CD14-positive monocyte (primary cell): ENCODE measurements at regions not wholly inside any gene's neighbourhood (a gene's known extent, or its start where the extent isn't known, plus 50 kb on each side); places are given as distances from the start of the nearest gene placed in this dataset.

ENCODE experiments used
- DNase-seq, 3 donors: peaks; one replicate each; pipeline ENCODE4 v3.0.0-alpha.2; 2011 to 2022
- H2AFZ ChIP-seq: 2 replicates; pipeline ENCODE4 v1.6.0; 2012; ENCODE audit warnings: mild to moderate bottlenecking, low read depth, low read length, inconsistent platforms; ENCODE audit not compliant: insufficient read depth, poor library complexity, severe bottlenecking
- H3K27ac ChIP-seq, 2 donors: 1 replicate in 1 of 2; 2 replicates in 1 of 2; pipeline ENCODE4 v1.5.1; 2012 to 2013; ENCODE audit warnings: low read length in 2 of 2, control low read depth in 1 of 2, inconsistent platforms in 1 of 2, low read depth in 1 of 2, mild to moderate bottlenecking in 1 of 2
- H3K27me3 ChIP-seq, 2 donors: one replicate each; pipeline versions ENCODE4 v1.6.0 to v1.6.1; 2011 to 2013; ENCODE audit warnings: low read length in 2 of 2; ENCODE audit not compliant: control insufficient read depth in 2 of 2, insufficient read depth in 2 of 2
- H3K36me3 ChIP-seq, 2 donors: replicated peaks in 1 of 2; 1 replicate in 1 of 2; 2 replicates in 1 of 2; pipeline versions ENCODE4 v1.5.1 to v1.6.1; 2012 to 2013; ENCODE audit warnings: low read length in 2 of 2, control low read depth in 1 of 2, inconsistent platforms in 1 of 2, mild to moderate bottlenecking in 1 of 2; ENCODE audit not compliant: insufficient read depth in 2 of 2, control insufficient read depth in 1 of 2
- H3K4me1 ChIP-seq, 2 donors: 1 replicate in 1 of 2; 2 replicates in 1 of 2; pipeline versions ENCODE4 v1.5.1 to v1.6.1; 2012 to 2013; ENCODE audit warnings: low read length in 2 of 2, control low read depth in 1 of 2, inconsistent platforms in 1 of 2, mild to moderate bottlenecking in 1 of 2, moderate library complexity in 1 of 2; ENCODE audit not compliant: insufficient read depth in 2 of 2, control insufficient read depth in 1 of 2
- H3K4me2 ChIP-seq: replicated peaks from 2 replicates; pipeline ENCODE3; 2012; ENCODE audit warnings: low read length, moderate library complexity, mild to moderate bottlenecking; ENCODE audit not compliant: poor library complexity, severe bottlenecking; ENCODE audit errors: extremely low read depth
- H3K4me3 ChIP-seq, 3 experiments: fragments of 200-600 bp in 1 of 3; sonication (generic) in 1 of 3; replicated peaks in 1 of 3; 1 replicate in 2 of 3; 2 replicates in 1 of 3; pipeline ENCODE4 v1.5.1; 2011 to 2013; ENCODE audit warnings: low read length in 3 of 3, mild to moderate bottlenecking in 3 of 3, control low read depth in 2 of 3, low read depth in 2 of 3, inconsistent platforms in 1 of 3, moderate library complexity in 1 of 3
- H3K79me2 ChIP-seq: 2 replicates; pipeline ENCODE4 v1.6.0; 2012; ENCODE audit warnings: mild to moderate bottlenecking, control low read depth, inconsistent platforms, low read length, moderate library complexity; ENCODE audit not compliant: insufficient read depth
- H3K9ac ChIP-seq: 2 replicates; pipeline ENCODE4 v1.6.0; 2017; ENCODE audit warnings: low read length, mild to moderate bottlenecking; ENCODE audit not compliant: insufficient read depth, poor library complexity, severe bottlenecking
- H3K9me3 ChIP-seq, 2 donors: replicated peaks in 1 of 2; 1 replicate in 1 of 2; 2 replicates in 1 of 2; pipeline versions ENCODE4 v1.5.1 to v1.6.1; 2012 to 2013; ENCODE audit warnings: low read length in 2 of 2, control low read depth in 1 of 2; ENCODE audit not compliant: control insufficient read depth in 1 of 2, insufficient read depth in 1 of 2
- H4K20me1 ChIP-seq: 2 replicates; pipeline ENCODE4 v1.6.0; 2012; ENCODE audit warnings: mild to moderate bottlenecking, low read length, control low read depth, moderate library complexity; ENCODE audit not compliant: insufficient read depth
- H3K27ac Mint-ChIP-seq, 7 donors: one replicate each; pipeline ENCODE4 v1.8.0; 2020; ENCODE audit warnings: mild to moderate bottlenecking in 7 of 7, mixed read lengths in 7 of 7, moderate library complexity in 6 of 7, inconsistent platforms in 2 of 7
- H3K27me3 Mint-ChIP-seq, 3 donors: one replicate each; pipeline ENCODE4 v1.8.0; 2021 to 2022; ENCODE audit warnings: low read depth in 3 of 3, mild to moderate bottlenecking in 3 of 3, mixed read lengths in 3 of 3, moderate library complexity in 3 of 3, inconsistent platforms in 1 of 3
- H3K36me3 Mint-ChIP-seq, 2 donors: one replicate each; pipeline ENCODE4 v1.8.0; 2020; ENCODE audit warnings: mixed read lengths in 2 of 2, inconsistent platforms in 1 of 2, mild to moderate bottlenecking in 1 of 2
- H3K4me1 Mint-ChIP-seq: one replicate; pipeline ENCODE4 v1.8.0; 2020; ENCODE audit warnings: mild to moderate bottlenecking, mixed read lengths
- H3K4me3 Mint-ChIP-seq, 2 donors: one replicate each; pipeline ENCODE4 v1.8.0; 2020; ENCODE audit warnings: mild to moderate bottlenecking in 2 of 2, mixed read lengths in 2 of 2, moderate library complexity in 1 of 2
- H3K9me3 Mint-ChIP-seq, 7 donors: one replicate each; pipeline ENCODE4 v1.8.0; 2020 to 2022; ENCODE audit warnings: mixed read lengths in 7 of 7, mild to moderate bottlenecking in 6 of 7, moderate library complexity in 6 of 7, inconsistent platforms in 2 of 7
- CTCF ChIP-seq: fragments of 200-600 bp; IDR thresholded peaks from one replicate; pipeline ENCODE4 v1.8.0; 2022; ENCODE audit warnings: antibody characterized with exemption, mild to moderate bottlenecking
- WGBS: methylation state at CpG from one replicate; pipeline ENCODE4 v1.1.5; 2013; ENCODE audit warnings: missing lambda C conversion rate; ENCODE audit not compliant: insufficient coverage; 5-methylcytosine and 5-hydroxymethylcytosine counted together
- intact Hi-C, 2 donors: fragments of 100-400 bp; cut with micrococcal nuclease; formaldehyde crosslinking; loops; one replicate each; pipeline versions ENCODE4 v1.15.0 to v1.15.1; 2023

GRCh38 chr13:63909726-63910375, 2494.2 kb upstream of the PCDH20 start:
- no peaks in the 10 kb centered on the region for H3K4me1 Mint-ChIP-seq
- intact Hi-C loops = no loop called here
- Histone ChIP-seq H3K36me3 (no peaks in the 10 kb centered on the region), H3K79me2 (no peaks in the 10 kb centered on the region), H3K9me3 (peaks cover 0 to 7% of the 10 kb centered on the region in 2 donors), H3K4me2 (no peak overlapping the region), H2AFZ (no peak overlapping the region), H3K27ac (no peak overlapping the region), H4K20me1 (no peaks in the 10 kb centered on the region), H3K9ac (no peak overlapping the region), H3K27me3 (no peaks in the 10 kb centered on the region), H3K4me1 (no peaks in the 10 kb centered on the region), H3K4me3 (no peak overlapping the region)
- TF ChIP-seq CTCF = no peak
- WGBS = no CpG with 5 or more reads among the region's 6 CpGs
- H3K4me3 Mint-ChIP-seq = no peak overlapping the region
- H3K27me3 Mint-ChIP-seq = no peaks in the 10 kb centered on the region
- DNase-seq = no peak
- no peaks in the 10 kb centered on the region for H3K36me3 Mint-ChIP-seq
- peaks cover 0 to 4% (median 0%) of the 10 kb centered on the region in 7 donors for H3K9me3 Mint-ChIP-seq
- H3K27ac Mint-ChIP-seq = no peak overlapping the region

DNA sequence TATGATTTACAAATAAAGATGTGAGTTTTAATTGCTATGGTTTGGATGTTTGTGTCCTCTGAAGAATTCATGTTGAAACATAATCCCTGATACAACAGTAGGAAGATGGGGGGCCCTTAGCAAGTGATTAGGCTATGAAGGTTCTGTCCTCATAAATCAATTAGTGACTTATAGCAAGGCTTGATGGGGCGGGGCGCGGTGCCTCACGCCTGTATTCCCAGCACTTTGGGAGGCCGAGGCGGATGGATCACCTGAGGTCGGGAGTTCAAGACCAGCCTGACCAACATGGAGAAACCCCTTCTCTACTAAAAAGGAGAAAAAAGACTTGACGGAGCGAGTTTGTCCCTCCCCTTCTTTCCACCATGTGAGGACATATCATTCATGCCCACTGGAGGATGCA, 2486.5 kb upstream of the PCDH20 start:
- Histone ChIP-seq H3K36me3 (no peaks in the 10 kb centered on the region), H3K4me1 (no peaks in the 10 kb centered on the region), H3K27me3 (no peaks in the 10 kb centered on the region), H3K27ac (no peak overlapping the region), H2AFZ (no peak overlapping the region), H4K20me1 (no peaks in the 10 kb centered on the region), H3K9ac (no peak overlapping the region), H3K79me2 (no peaks in the 10 kb centered on the region), H3K4me2 (no peak overlapping the region), H3K4me3 (no peak overlapping the region), H3K9me3 (peaks cover 0 to 3% of the 10 kb centered on the region in 2 donors)
- Mint-ChIP-seq H3K27ac (no peak overlapping the region), H3K36me3 (no peaks in the 10 kb centered on the region), H3K27me3 (no peaks in the 10 kb centered on the region), H3K9me3 (peaks cover 0 to 10% (median 3%) of the 10 kb centered on the region in 7 donors), H3K4me3 (no peak overlapping the region), H3K4me1 (no peaks in the 10 kb centered on the region)
- intact Hi-C loops = no loop called here
- DNase-seq = no peak
- WGBS = 95% methylated on average over 7 of the region's 9 CpGs
- no peak for TF ChIP-seq CTCF
